ENCODE measurements at regions not wholly inside any gene's neighbourhood (a gene's known extent, or its start where the extent isn't known, plus 50 kb on each side); places are given as distances from the start of the nearest gene placed in this dataset.

DNA sequence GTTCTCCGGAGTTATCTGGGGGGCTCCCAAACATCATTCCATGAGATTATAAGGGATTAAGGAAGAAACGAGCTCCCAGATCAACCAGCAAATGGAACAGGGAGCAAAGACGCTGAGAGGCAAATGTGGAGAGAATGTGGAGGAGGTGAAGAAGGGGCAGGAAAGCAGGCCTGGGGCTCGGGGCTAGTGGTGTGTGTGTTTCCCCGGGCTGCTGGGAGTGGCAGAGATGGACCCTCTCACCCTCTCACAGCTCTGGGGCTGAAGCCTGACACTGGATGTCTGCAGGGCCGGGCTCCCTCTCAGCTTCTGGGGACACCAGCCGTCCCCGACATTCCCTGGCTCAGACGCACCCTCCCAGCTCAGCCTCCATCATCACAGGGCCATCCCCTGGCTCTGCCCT lies 212.6 kb downstream of the THBS2 start:
- TF ChIP-seq, protein P1, sequence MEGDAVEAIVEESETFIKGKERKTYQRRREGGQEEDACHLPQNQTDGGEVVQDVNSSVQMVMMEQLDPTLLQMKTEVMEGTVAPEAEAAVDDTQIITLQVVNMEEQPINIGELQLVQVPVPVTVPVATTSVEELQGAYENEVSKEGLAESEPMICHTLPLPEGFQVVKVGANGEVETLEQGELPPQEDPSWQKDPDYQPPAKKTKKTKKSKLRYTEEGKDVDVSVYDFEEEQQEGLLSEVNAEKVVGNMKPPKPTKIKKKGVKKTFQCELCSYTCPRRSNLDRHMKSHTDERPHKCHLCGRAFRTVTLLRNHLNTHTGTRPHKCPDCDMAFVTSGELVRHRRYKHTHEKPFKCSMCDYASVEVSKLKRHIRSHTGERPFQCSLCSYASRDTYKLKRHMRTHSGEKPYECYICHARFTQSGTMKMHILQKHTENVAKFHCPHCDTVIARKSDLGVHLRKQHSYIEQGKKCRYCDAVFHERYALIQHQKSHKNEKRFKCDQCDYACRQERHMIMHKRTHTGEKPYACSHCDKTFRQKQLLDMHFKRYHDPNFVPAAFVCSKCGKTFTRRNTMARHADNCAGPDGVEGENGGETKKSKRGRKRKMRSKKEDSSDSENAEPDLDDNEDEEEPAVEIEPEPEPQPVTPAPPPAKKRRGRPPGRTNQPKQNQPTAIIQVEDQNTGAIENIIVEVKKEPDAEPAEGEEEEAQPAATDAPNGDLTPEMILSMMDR (IDR thresholded peaks at IDR 0.05): no peak

DNA sequence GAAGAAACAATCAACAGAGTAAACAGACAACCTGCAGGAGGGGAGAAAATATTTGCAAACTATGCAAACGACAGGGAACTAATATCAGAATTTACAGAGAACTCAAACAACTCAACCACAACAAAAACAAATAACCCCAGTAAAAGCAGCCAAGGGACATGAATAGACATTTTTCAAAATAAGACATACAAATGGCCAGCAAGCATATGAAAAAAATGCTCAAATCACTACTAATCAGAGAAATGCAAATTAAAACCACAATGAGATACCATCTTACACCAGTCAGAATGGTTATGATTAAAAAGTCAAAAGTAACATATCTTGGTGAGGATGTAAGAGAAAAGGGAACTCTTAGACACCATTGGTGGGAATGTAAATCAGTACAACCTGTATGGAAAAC lies 215.0 kb downstream of the THBS2 start:
- no peaks in the 10 kb centered on the region for H3K36me3 ChIP-seq
- peaks cover 4% of the 10 kb centered on the region for H3K9me3 ChIP-seq
- TF ChIP-seq, protein P1 (IDR thresholded peaks at IDR 0.05): no peak
- no peaks in the 10 kb centered on the region for H3K27me3 ChIP-seq
- H3K4me1 ChIP-seq (ENCODE audit: control insufficient read depth in 1 of 2, insufficient read depth in 1 of 2, low read depth in 1 of 2, low read length in 1 of 2): no peaks in the 10 kb centered on the region
- H3K27ac ChIP-seq: no peak overlapping the region
- no peak overlapping the region for H3K4me3 ChIP-seq (ENCODE audit: low read depth in 1 of 2, low read length in 1 of 2)

More for the DNA sequence above, 212.6 kb downstream of the THBS2 start:
- Histone ChIP-seq H3K4me3 (ENCODE audit: low read depth in 1 of 2, low read length in 1 of 2) (no peak overlapping the region), H3K9me3 (no peaks in the 10 kb centered on the region), H3K4me1 (ENCODE audit: control insufficient read depth in 1 of 2, insufficient read depth in 1 of 2, low read depth in 1 of 2, low read length in 1 of 2) (no peaks in the 10 kb centered on the region), H3K36me3 (no peaks in the 10 kb centered on the region), H3K27ac (no peak overlapping the region), H3K27me3 (no peaks in the 10 kb centered on the region)

DNA sequence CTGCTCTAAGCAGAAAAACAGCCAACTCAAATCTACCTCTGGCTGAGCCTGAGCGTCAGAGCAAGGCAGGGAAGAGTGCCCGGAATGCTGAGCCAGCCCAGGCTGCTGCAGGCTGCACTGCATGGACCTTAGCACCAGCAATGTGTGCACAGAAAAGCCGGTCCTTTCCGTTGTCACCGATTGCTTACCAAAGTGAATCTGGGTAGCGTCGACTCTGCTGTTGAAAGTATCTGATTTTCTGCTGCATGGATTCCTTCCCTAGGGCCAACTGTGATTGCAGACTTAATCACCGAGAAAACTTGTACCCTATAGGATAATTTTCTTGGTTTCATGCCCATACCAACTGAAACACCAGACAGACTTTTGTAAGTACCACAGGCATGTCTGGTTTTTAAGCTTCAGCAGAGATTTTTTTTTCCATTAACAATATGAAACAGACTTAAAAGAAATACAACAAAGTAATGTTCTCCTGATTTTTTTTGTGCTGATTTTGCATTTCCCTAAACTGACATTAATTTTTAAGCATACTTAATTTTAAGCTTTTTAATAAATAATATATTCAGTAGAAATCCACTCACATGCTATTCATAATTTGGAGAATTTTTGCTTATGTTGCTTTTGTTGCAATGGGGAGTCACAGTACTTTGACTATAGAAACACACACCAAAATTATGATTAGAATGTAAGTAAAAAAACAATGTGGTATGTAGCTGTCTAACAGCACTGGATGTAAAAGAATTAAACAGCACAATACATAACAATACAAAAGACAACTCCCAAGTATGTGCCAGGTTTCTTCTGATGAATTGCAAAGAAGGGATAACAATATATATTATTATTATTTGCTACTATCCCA lies 218.0 kb downstream of the THBS2 start:
- H3K4me1 ChIP-seq (ENCODE audit: control insufficient read depth in 1 of 2, insufficient read depth in 1 of 2, low read depth in 1 of 2, low read length in 1 of 2): no peaks in the 10 kb centered on the region
- H3K27me3 ChIP-seq: no peaks in the 10 kb centered on the region
- H3K9me3 ChIP-seq: peaks cover 4% of the 10 kb centered on the region
- H3K27ac ChIP-seq: no peak overlapping the region
- H3K36me3 ChIP-seq: no peaks in the 10 kb centered on the region
- no peak overlapping the region for H3K4me3 ChIP-seq (ENCODE audit: low read depth in 1 of 2, low read length in 1 of 2)
- TF ChIP-seq, protein P1 (IDR thresholded peaks at IDR 0.05): no peak

DNA sequence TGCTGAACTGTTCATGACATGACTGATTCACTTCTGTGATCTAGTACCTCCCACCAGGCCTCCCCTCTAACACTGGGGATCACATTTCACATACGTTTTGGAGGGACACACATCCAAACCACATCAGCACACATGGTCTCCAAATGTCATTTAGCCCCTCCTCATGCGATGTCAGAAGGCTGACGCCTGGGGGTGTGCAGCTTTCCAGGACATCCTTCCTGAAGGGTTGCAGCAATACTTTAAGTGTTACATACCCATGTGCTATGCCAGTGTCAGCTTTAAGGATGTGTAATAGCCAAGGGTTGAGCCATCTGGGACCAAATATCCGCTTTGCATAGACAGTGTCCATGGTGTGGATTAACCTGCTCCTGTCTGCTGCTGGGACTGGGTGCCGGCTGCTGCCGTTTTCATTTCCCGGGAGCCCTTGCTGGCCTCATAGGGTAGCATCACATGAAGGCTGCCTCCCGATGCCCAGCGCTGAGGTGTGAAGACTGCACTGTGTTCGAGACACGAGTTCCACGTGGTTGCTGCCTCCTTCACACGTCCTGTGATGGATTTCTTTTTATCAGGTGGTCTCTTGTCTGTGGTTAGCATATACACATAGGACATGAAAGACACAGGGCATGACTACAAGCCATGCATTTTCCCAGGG lies 219.0 kb downstream of the THBS2 start:
- no peaks in the 10 kb centered on the region for H3K36me3 ChIP-seq
- no peaks in the 10 kb centered on the region for H3K27me3 ChIP-seq
- H3K4me3 ChIP-seq (ENCODE audit: low read depth in 1 of 2, low read length in 1 of 2): no peak overlapping the region
- H3K9me3 ChIP-seq: peaks cover 4% of the 10 kb centered on the region
- H3K4me1 ChIP-seq (ENCODE audit: control insufficient read depth in 1 of 2, insufficient read depth in 1 of 2, low read depth in 1 of 2, low read length in 1 of 2): no peaks in the 10 kb centered on the region
- H3K27ac ChIP-seq: no peak overlapping the region
- TF ChIP-seq, protein P1 (IDR thresholded peaks at IDR 0.05): no peak

DNA sequence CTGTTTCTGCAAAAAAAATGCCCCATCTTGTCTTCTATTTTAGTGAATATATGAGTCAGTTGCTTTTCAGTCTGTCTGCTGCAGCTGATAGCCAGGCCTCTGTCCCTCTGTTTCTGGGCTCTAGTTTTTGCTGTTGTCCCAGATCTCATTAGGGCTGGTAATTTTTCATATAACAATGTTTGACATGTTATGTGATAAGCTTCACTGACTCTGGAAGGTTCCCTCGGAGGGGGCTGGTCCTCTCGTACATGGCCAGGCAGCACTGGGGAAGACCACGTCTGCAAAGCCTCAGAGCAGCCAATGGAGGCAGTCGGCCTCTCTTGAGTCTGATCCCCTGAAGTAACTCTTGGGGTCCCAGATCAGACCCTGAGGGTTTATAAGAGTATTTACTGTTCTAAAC lies 223.8 kb downstream of the THBS2 start:
- Histone ChIP-seq H3K27ac (no peak overlapping the region), H3K4me3 (ENCODE audit: low read depth in 1 of 2, low read length in 1 of 2) (no peak overlapping the region)
- TF ChIP-seq, protein P1 (IDR thresholded peaks at IDR 0.05): no peak

More for the DNA sequence above, 223.8 kb downstream of the THBS2 start:
- H3K9me3 ChIP-seq: peaks cover 8% of the 10 kb centered on the region
- no peaks in the 10 kb centered on the region for H3K36me3 ChIP-seq
- no peaks in the 10 kb centered on the region for H3K27me3 ChIP-seq
- H3K4me1 ChIP-seq (ENCODE audit: control insufficient read depth in 1 of 2, insufficient read depth in 1 of 2, low read depth in 1 of 2, low read length in 1 of 2): no peaks in the 10 kb centered on the region

Measured in neutrophil (primary cell).